GM21447 (cell line): ENCODE measurements at regions not wholly inside any gene's neighbourhood (a gene's known extent, or its start where the extent isn't known, plus 50 kb on each side); places are given as distances from the start of the nearest gene placed in this dataset.

Experiments
- ATAC-seq: cut with Tn5 transposase; IDR thresholded peaks from one replicate; pipeline ENCODE4 v1.9.1; 2021; ENCODE audit not compliant: unreplicated experiment

DNA sequence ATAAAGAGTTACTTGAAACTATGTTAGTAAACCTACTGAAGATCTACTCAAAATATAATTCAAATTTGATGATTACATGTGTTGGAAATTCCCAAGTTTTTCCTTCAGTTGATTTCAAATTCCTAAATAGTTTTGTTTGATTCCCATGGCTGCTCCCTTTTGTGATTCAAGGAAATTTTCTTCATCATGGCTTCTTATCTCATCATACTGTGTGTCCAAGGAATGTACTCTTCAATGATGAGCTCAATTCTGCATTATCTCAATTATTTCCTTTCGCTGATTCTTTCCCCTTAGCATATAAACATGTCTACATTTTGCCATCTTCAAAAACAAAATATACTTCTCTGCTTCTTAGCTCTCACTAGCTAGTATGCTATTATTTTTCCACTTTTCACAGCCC is 460.4 kb upstream of the NAALADL2 start:
- no peak for ATAC-seq

DNA sequence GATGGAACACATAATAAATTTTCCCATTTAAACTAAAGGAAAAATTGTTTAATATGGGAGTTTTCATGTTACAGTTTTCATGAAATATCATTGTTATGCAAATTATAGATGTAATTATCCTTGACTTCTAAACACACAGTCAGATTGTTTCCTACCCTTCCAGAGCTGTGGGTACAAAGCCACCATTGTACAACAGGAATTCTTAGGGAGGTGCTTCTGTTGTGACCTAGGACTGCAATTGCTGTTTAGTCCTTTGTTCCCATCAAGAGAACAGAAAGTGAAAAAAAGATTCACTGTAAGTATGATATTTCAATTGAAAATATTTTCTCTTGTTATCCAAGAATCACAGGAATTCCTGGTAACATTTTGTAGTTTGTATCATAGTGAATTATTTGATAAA is 455.3 kb upstream of the NAALADL2 start:
- ATAC-seq = no peak

DNA sequence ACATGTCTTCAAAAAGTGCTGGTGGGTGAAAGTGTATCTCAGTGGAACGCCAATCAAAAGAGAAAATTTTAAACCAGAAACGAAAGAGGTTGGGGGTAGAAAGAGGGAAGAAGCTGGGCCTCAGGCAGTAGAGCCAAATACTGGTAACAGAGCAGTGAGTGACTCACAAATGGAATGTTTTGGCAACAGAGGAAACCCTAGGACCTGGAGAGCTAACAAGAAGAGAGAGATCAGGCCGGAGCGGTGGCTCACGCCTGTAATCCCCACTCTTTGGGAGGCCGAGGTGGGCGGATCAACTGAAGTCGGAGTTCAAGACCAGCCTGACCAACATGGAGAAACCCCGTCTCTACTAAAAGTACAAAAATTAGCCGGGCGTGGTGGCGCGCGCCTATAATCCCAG is 450.8 kb upstream of the NAALADL2 start:
- ATAC-seq = no peak

DNA sequence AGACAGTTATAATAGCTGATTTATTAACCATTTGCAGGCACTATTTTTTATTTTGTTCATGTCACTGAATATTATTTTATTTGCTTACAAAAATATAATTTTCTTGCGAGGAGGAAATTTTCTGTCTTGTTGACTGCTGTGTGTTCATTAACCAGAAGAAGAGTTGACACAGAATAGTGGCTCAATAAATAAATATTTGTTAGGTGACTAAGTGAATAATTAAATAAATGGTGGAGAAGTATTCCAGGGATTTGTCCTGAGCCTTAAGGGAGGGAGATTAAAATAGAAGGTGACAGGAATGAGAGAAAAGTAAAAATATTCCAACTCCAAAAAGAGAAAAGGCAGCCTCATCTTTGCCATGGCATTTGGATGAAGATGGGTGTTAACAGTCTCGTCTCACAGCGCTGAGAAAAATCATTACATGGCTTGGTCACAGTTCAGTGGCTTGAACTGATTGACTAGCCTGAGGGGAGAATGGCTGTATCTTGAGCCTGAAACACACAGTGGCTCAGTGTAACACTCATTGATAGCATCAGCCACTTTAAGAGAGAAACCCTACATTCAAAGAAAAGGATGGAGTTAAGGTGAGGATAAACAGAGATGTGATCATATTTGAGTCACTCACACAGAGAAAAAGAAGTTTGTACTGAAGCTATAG is 449.9 kb upstream of the NAALADL2 start:
- no peak for ATAC-seq

DNA sequence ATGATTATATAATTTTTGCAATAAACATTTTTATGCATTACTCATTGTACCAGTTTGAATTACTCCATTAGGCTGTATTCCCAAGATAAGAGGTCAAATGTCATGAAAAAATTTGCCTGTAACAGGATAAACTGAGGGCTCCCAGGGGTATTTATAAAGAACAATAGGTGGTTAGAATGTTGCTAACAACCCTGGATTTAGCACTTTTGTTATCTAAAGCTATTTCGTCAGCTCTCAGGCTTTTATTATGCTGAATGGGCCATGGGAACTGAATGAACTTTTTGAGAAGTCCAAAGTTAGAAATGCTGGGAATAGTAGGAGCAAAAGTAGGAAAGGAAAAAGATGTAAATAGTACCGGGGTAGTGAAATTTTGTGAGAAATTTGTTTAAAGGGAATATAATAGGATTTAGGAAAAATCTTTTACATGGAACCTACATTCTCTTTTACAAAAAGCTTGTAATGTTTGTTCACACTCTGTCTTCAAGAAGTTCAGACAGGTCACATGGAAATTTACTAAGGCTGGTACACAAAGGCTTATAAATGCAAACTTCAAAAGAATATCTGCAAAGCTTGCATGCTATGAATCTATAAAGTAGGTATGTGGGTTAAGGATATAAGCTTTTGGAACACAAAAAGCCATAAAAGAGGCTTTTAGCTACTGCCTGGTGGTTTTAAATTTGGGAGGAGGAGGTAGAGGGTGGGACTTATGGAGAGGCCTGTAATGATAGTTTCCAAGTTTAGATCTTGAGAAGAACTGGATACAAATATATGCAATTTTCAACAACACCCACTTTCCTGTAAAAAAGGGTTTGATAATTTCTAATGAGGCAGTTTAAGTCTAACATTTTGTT is 445.8 kb upstream of the NAALADL2 start:
- ATAC-seq = no peak

GRCh38 chr3:174414902-174415301 is 444.2 kb upstream of the NAALADL2 start:
- no peak for ATAC-seq

DNA sequence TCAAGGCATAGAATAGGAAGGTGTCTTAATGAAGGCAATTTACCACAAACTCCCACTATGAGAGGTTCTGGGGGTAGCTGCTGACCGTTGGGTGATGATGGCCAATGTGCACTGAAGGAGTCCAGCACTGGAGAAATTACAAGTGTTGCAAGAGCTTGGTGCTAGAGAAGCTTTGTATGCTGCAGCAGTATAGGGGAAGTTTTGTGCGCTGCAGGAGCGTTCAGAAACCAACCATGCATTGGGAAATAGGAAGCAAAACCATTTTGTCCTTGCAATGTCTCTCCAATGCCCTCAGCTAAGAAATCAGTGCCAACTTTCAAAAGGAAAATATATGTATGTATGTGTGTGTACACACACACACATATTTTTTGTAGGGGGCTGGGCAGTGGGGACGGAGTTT is 441.6 kb upstream of the NAALADL2 start:
- ATAC-seq = no peak

DNA sequence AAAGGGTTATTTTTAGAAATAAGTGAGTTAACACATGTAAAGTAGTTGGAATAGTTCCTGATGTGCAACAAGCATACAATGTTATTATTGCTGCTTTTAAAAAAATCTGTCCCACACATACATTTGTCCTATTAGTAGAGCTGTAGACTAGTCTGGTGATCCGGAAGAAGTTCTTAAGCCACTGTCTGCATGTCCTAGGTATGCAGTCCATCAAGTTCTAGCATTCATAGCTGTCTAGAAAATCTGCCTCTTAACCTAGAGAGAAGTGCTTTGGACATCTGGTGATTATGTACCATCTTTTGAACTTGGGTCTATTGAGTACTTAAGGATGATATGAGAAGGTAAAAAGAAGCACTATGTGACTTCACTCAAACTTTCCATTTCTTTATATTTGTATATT is 439.9 kb upstream of the NAALADL2 start:
- ATAC-seq = no peak

DNA sequence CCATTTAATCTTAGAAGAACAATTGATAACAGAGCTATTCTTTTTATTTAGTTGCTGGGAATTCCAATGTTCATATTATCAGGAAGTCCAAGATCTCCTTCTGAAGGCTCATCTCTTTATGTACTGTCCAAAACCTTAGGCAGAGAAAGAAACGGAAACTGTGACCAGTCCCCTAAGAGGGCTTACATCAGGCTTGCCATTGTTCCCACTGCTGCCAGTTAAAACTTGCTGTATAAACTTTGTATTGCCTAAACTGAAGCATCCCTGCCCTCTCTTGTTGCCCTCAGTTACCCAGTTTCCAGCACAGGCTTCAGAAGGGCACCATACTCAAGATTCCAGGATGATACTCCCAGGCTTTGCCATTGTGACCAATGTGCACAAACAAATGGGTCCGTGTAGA is 435.2 kb upstream of the NAALADL2 start:
- no peak for ATAC-seq

- no peak for ATAC-seq
Measured at GRCh38 chr3:174424656-174425055, 434.5 kb upstream of the NAALADL2 start.

- no peak for ATAC-seq
Measured at GRCh38 chr3:174425422-174425821, 433.7 kb upstream of the NAALADL2 start.

- no peak for ATAC-seq
Measured at GRCh38 chr3:174430986-174431385, 428.1 kb upstream of the NAALADL2 start.

- ATAC-seq = no peak
Measured at GRCh38 chr3:174431717-174432116, 427.4 kb upstream of the NAALADL2 start.

DNA sequence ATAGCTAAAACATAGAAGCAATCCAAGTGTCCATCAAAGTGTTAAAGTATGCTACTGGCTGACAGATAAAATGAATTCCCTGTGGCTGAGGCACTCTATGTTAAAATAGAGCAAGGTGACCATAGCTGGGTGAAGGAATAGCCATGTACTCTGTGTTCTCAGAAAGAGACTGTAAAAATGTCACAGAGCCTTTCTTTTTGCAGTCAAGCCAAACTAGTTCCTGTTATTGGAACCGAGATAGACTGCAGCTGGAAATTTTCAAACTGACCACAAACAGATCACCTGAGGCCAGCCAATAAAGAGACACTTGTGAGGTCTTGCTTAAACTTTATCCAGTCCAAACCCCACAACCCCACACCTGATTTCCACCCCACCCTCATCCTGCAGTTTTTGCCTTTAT is 422.8 kb upstream of the NAALADL2 start:
- ATAC-seq = no peak

GRCh38 chr3:174438501-174439145 is 420.5 kb upstream of the NAALADL2 start:
- ATAC-seq = no peak

GRCh38 chr3:174439331-174440252 is 419.5 kb upstream of the NAALADL2 start:
- no peak for ATAC-seq

DNA sequence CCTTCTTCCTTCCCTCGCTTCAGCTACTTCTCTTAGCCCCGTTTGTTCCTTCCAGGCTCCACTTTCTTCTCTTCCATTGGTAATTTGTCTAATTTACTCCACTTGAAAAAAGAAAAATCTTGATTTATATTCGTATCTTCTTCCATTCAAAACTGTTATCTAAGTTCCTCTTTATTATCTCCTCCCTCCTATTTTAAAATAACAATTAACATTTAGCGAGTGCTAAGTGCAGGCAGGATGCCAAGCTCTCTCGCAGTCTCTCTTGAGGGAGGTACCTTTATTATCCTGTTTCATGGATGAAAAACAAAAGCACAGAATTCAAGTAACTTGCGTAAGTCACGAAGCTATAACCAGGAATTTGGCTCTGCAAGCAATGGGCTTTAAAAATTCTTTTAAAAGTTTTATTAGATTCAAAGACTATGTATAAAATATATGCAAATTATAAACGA is 418.9 kb upstream of the NAALADL2 start:
- ATAC-seq = no peak

DNA sequence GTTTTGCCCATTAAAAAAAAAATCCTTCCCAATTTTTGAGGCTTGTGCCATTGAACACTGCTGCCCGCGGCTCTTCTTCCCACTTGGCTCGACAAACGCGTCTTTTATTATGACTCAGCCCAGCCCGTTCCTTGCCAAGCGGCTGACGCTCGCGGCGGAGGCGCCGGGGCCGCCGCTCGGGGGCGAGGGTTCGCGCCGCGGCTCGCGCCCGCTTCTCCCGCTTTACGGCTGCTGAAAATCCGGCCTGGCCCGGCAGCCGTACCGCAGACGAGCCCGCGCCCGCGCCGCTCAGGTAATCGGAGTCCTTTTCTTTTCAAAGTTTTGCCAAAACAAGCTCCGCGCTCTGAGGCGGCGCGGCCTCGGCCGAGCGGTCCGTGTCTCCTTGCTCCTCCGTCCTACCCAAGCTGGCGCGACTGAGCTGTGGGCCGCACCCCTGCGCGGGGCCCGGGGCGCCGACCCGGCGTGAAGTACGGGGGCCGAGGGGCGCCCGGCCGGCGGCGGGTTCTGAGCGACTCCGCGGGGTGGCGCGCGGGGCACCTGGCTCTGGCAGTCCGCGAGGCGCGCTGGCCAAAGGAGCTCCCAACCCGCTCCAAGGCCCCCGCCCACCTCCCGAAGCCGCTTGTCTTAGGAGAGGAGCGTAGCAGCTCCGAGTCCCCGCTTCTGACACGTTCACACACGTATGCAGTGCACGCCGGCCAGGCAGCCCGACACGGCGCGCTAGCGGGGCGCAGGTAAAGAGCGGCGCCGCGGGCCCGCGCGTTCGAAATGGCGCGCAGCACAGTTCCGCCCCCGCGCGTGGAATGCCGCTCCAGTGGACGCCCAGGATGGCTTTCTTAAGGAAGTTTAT is 418.2 kb upstream of the NAALADL2 start:
- ATAC-seq = peak; percentile 72

GRCh38 chr3:174441588-174442301 is 417.4 kb upstream of the NAALADL2 start:
- no peak for ATAC-seq
